ENCODE measurements at regions not wholly inside any gene's neighbourhood (a gene's known extent, or its start where the extent isn't known, plus 50 kb on each side); places are given as distances from the start of the nearest gene placed in this dataset.
"Not testable (repeated sequence)": the region's sequence is repeated elsewhere in the genome, so short reads cannot be mapped to it uniquely, and the experiment has no call there.

DNA sequence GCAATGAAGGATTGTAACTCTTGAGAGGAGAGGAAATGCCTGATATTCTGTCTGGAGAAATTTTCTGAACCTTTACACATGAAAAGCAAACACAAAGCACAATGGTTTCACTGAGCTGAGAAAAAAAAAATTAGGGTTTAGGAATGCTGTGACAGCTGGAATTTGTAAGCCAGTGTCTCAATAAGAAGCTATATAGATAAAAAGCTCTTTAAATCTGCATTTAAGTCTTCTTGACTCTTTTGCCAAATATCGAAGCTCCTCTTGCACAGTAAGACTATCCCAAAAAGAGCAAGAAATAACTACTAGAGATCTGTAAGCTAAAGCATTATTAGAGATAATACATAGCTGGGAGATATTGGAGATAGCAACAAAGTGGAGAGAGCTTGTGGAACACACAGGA is 1334.0 kb upstream of the CITED2 start:
- DNase-seq (ENCODE audit: extremely low spot score): no peak
- POLR2A ChIA-PET: no interaction called here
- CTCF ChIA-PET: interaction anchor here (1.1 to 1.4 kb wide), 3 partner anchors 12 to 275 kb away, joined by 3 to 4 read pairs (median 3); no protein-coding TSS in a partner anchor
- TF ChIP-seq CTCF (IDR thresholded peaks at IDR 0.05; ENCODE audit: control extremely low read depth, extremely low read depth, low read depth, missing control alignments): no peak

- CTCF ChIA-PET; POLR2A ChIA-PET; DNase-seq (ENCODE audit: extremely low spot score): not testable (repeated sequence)
Measured at GRCh38 chr6:140704008-140704407, 1329.6 kb upstream of the CITED2 start.

- CTCF ChIA-PET: no interaction called here
- POLR2A ChIA-PET: no interaction called here
- no peak for DNase-seq (ENCODE audit: extremely low spot score)
- TF ChIP-seq CTCF (IDR thresholded peaks at IDR 0.05; ENCODE audit: control extremely low read depth, extremely low read depth, low read depth, missing control alignments): no peak
Measured at GRCh38 chr6:140697585-140697984, 1323.1 kb upstream of the CITED2 start.

- TF ChIP-seq CTCF (IDR thresholded peaks at IDR 0.05; ENCODE audit: control extremely low read depth, extremely low read depth, low read depth, missing control alignments): no peak
- ChIA-PET POLR2A (no interaction called here), CTCF (no interaction called here)
- no peak for DNase-seq (ENCODE audit: extremely low spot score)
Measured at GRCh38 chr6:140684776-140685550, 1310.5 kb upstream of the CITED2 start.

DNA sequence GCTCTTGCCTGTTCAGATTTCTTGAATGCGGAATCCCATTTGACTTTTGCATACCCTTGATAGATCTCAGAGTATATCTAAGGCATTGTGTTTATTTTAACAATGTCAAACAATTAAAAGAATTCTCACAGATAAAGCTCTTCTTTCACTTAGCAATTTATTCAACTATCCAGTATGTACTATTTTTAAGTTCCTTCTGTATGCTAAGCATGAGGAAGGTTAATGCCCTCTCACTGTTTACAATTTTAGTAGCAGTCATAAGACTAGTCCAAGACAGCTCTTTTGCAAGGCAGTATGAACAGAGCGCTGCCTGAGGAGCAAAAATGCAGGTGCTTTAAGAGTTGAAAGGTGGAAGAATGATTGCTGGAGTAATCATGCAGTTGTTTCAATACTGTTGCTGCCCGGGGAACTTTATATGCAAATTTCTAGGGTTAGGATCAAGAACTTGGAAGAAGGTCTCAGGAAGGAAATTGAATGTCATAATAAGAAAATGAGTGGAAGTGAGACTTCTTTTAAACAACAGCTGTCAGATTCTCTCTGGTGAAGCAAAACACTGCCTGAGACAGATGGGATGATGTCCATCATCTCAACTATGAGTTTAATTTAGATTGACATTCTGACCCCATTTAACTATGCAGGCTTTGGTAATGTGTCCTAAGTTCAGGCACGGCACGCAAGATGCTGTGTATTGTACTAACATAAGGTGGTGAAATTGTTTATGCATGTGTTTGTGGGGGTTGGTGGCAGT is 1303.5 kb upstream of the CITED2 start:
- no peak for TF ChIP-seq CTCF (IDR thresholded peaks at IDR 0.05; ENCODE audit: control extremely low read depth, extremely low read depth, low read depth, missing control alignments)
- ChIA-PET POLR2A (no interaction called here), CTCF (interaction anchor here (1.3 to 1.8 kb wide), 2 partner anchors 15 kb away, joined by 3 to 4 read pairs; no protein-coding TSS in a partner anchor)
- DNase-seq (ENCODE audit: extremely low spot score): no peak

- peak; percentile 14 for TF ChIP-seq CTCF (IDR thresholded peaks at IDR 0.05; ENCODE audit: control extremely low read depth, extremely low read depth, low read depth, missing control alignments)
- ChIA-PET CTCF (no interaction called here), POLR2A (no interaction called here)
- no peak for DNase-seq (ENCODE audit: extremely low spot score)
Measured at GRCh38 chr6:140671926-140672325, 1297.5 kb upstream of the CITED2 start.

- TF ChIP-seq CTCF (IDR thresholded peaks at IDR 0.05; ENCODE audit: control extremely low read depth, extremely low read depth, low read depth, missing control alignments): no peak
- CTCF ChIA-PET: no interaction called here
- no peak for DNase-seq (ENCODE audit: extremely low spot score)
- POLR2A ChIA-PET: no interaction called here
Measured at GRCh38 chr6:140670021-140670420, 1295.6 kb upstream of the CITED2 start.
